OCI-LY1 (cell line): ENCODE measurements at regions not wholly inside any gene's neighbourhood (a gene's known extent, or its start where the extent isn't known, plus 50 kb on each side); places are given as distances from the start of the nearest gene placed in this dataset.

Source experiments
- CTCF ChIP-seq: fragments of 200-600 bp; sonication (generic), shearing (Covaris generic); IDR thresholded peaks from 2 replicates; pipeline ENCODE4 v1.5.1; 2017; ENCODE audit warnings: mild to moderate bottlenecking, antibody characterized with exemption, low read length, moderate library complexity, mixed read lengths
- EZH2 ChIP-seq: fragments of 200-600 bp; sonication (generic), shearing (Covaris generic); IDR thresholded peaks from 2 replicates; pipeline ENCODE4 v1.8.0; 2017; ENCODE audit warnings: borderline replicate concordance, mixed run types, mild to moderate bottlenecking, antibody characterized with exemption, low read length, moderate library complexity, mixed read lengths

DNA sequence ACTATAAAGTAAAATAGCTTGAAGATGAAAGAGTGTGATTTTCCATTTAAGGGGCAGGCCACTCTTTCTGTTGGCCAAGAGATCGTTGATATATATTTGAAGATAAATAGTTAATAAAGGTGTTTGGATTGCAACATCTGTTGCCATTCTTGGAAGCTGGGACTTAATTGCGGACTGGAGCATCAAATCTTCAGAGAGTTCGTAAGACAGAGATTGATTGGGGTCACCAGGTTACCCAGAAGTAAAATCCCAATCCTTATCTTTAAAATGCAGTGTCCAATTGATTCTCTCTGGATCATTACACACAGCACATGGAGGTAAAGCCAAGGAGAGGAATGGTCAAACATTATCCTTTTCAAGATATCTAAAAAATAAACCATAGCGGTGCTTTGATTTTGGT lies 220.8 kb upstream of the HES1 start:
- TF ChIP-seq CTCF = no peak
- TF ChIP-seq EZH2 = no peak
